ENCODE measurements at regions not wholly inside any gene's neighbourhood (a gene's known extent, or its start where the extent isn't known, plus 50 kb on each side); places are given as distances from the start of the nearest gene placed in this dataset.
"Not testable (repeated sequence)": the region's sequence is repeated elsewhere in the genome, so short reads cannot be mapped to it uniquely, and the experiment has no call there.

- intact Hi-C loops (cut with DNase I) = no loop called here
- Histone ChIP-seq H3K36me3 (no peaks in the 10 kb centered on the region), H3K4me3 (no peak overlapping the region), H3K4me1 (no peaks in the 10 kb centered on the region), H3K9me3 (no peaks in the 10 kb centered on the region), H3K27me3 (no peaks in the 10 kb centered on the region), H3K27ac (no peak overlapping the region)
- DNase-seq (no peak), ATAC-seq (no peak), FAIRE-seq (no peak)
- TF ChIP-seq CTCF (IDR thresholded peaks at IDR 0.05) = no peak
- 79% methylated on average over 2 of the region's 2 CpGs for WGBS, 2 donors
These were observed 706.1 kb upstream of the HS6ST1 start for GRCh38 chr2:129024796-129025195.

- intact Hi-C loops (cut with DNase I) = no loop called here
- Histone ChIP-seq H3K27ac (no peak overlapping the region), H3K36me3 (no peaks in the 10 kb centered on the region), H3K4me3 (no peak overlapping the region), H3K4me1 (no peaks in the 10 kb centered on the region), H3K9me3 (no peaks in the 10 kb centered on the region), H3K27me3 (no peaks in the 10 kb centered on the region)
- WGBS, 2 donors = 39 to 48% methylated on average over 3 of the region's 3 CpGs
- FAIRE-seq (no peak), DNase-seq (no peak), ATAC-seq (no peak)
- no peak for TF ChIP-seq CTCF (IDR thresholded peaks at IDR 0.05)
These were observed 717.3 kb upstream of the HS6ST1 start for GRCh38 chr2:129035992-129036391.

- H3K9me3 ChIP-seq; intact Hi-C loops (cut with DNase I); H3K4me1 ChIP-seq; H3K36me3 ChIP-seq; H3K27ac ChIP-seq; ATAC-seq; H3K27me3 ChIP-seq; FAIRE-seq; H3K4me3 ChIP-seq; DNase-seq: not testable (repeated sequence)
- 71 to 96% methylated on average over 10 of the region's 10 CpGs for WGBS, 2 donors
These were observed 725.0 kb upstream of the HS6ST1 start for GRCh38 chr2:129043677-129044076.

GRCh38 chr2:129046475-129046874 lies 727.8 kb upstream of the HS6ST1 start:
- ATAC-seq; H3K36me3 ChIP-seq; H3K4me3 ChIP-seq; H3K27ac ChIP-seq; H3K4me1 ChIP-seq; intact Hi-C loops (cut with DNase I); H3K9me3 ChIP-seq; FAIRE-seq; DNase-seq; H3K27me3 ChIP-seq: not testable (repeated sequence)
- 80 to 81% methylated on average over 1 of the region's 1 CpG for WGBS, 2 donors

GRCh38 chr2:129050101-129050500 lies 731.4 kb upstream of the HS6ST1 start:
- DNase-seq (no peak), ATAC-seq (no peak), FAIRE-seq (no peak)
- H3K9me3 ChIP-seq = no peaks in the 10 kb centered on the region
- 63 to 64% methylated on average over 3 of the region's 3 CpGs for WGBS, 2 donors
- intact Hi-C loops (cut with DNase I) = no loop called here
- no peaks in the 10 kb centered on the region for H3K27me3 ChIP-seq
- no peak overlapping the region for H3K27ac ChIP-seq
- no peak for TF ChIP-seq CTCF (IDR thresholded peaks at IDR 0.05)
- no peaks in the 10 kb centered on the region for H3K4me1 ChIP-seq
- H3K4me3 ChIP-seq = no peak overlapping the region
- H3K36me3 ChIP-seq = no peaks in the 10 kb centered on the region

GRCh38 chr2:129055242-129055641 lies 736.6 kb upstream of the HS6ST1 start:
- H3K4me1 ChIP-seq = no peaks in the 10 kb centered on the region
- H3K27ac ChIP-seq = no peak overlapping the region
- ATAC-seq (no peak), DNase-seq (no peak), FAIRE-seq (no peak)
- H3K36me3 ChIP-seq = no peaks in the 10 kb centered on the region
- no peak for TF ChIP-seq CTCF (IDR thresholded peaks at IDR 0.05)
- 87 to 92% methylated on average over 8 of the region's 8 CpGs for WGBS, 2 donors
- intact Hi-C loops (cut with DNase I) = no loop called here
- no peaks in the 10 kb centered on the region for H3K27me3 ChIP-seq
- H3K4me3 ChIP-seq = no peak overlapping the region
- H3K9me3 ChIP-seq = no peaks in the 10 kb centered on the region

Data from pancreas (tissue), 10 donors.